GM21381 (cell line): ENCODE measurements at regions not wholly inside any gene's neighbourhood (a gene's known extent, or its start where the extent isn't known, plus 50 kb on each side); places are given as distances from the start of the nearest gene placed in this dataset.

Experiments used
- ATAC-seq: cut with Tn5 transposase; IDR thresholded peaks from one replicate; pipeline ENCODE4 v1.9.1; 2021; ENCODE audit warnings: mild to moderate bottlenecking, moderate library complexity; ENCODE audit not compliant: unreplicated experiment

DNA sequence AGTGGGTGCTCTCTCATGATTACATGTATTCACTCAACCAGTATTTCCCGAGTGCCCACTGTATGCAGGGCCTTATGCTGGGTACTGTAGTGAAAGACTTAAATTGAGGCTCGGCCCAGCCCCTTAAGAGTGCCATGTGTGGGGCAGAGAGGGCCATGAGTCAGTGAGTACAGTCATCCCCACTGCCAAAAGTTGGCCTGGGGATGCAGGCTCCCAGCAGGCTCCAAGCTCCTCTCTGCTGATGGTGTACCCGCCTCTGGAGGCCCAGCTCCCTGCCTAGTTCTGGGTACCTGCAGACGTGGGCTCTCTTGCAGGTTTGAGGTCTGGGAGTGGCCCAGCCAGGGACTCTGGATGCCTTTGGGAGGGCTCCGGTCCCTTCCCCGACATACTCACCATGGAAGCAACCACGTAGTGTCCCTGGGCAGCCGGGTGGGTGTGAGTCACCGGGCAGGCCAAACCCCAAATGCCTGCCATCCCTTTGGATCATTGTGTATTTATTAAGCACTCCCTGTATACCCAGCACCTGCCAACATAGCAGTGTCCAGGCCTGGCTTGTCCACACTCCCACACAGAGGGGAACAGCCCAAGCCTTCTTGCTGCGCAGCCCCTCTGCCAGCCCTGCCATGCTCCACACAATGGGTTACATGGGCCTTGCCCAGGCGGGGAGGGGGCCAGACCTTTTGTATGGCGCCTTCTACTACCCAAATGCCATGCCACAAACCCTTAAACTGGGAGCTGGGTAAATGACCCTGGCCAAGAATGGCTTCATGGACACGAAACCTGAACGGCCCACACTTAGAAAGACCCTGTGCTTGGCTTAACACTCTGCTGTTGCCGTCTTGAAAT lies 153.6 kb downstream of the VEGFA start:
- ATAC-seq, result no peak

DNA sequence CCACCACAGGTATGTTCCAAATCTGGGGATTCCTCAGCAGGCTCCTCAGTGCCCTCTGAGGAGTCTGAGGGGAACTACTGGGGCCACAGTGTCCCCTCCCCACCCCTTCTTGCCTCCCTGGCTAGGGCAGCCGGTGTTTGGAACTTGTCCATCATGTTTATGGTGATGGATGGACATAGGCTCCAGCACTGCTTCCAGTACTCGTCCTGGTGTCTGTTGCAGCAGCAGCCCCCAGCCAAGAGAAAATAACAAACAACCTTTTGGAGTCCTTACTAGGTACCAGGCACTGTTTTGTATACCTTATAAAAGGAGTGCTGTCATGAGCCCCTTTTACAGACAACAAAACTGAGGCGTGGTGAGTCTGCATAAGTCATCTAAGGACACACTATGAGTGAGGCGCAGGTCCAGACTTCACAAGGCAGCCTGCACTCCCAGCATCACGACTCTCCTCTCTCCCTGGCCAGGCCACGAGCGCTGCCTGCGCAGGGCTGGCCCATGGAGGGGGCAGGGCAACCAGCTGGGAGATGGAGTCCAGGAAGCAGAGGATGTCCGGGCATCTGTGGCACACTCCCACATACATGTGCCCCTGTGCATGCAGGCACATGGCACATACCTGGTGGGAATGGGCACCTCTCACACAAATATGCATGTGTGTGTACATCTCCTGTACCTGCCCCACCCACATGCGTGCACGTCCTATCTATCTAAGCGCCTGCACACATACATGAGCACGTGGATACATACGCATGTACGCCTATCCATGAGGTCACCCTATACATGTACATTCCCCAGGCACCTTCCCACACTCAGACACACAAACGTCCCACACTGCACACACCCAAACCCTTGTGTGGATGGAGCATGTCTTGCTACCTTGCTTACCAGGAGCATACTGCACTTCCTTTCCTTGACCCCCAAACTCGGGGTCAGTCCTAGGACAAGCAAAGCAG lies 152.7 kb downstream of the VEGFA start:
- ATAC-seq, result no peak

DNA sequence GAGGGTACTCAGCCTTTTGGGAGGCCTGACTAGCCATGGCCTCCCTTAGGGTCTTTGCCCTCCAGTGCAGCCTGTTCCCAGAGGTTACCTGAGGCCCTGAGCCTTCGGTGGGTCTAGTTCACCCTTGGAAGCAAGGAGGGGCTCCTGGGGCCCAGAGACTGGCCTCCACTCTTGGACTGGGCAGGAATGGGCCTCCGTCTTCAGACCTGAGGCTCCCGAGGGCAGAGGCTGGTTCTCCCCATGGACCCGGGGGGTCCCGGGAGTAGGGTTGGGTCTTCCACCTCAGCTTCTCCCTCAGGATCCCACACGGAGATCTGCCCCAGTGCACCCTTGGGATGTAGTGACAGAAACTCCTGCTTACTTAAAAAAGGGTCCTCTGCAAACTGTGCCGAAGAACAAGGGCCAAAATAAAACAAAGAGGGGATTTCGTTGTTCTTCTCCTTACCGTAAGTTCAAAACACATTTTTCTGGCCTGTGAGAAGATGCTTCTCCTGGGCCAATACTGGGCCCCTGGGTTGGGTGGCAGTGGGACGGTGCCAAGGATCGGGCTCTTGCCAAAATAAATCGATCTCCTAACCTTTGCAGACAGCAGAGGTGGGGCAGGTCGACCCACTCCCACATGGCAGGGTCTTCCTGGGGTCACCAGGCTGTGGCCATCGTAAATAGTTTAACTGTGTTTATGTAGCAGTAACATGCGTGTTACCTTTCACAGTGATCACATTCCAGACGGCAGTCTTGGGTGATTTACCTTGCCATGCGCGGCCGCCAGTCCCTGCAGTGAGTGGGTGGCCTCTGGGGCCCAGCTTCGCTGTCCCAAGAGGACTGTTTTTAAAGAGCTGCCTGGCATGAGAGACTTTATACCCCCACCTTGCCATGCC lies 151.8 kb downstream of the VEGFA start:
- ATAC-seq, result no peak

DNA sequence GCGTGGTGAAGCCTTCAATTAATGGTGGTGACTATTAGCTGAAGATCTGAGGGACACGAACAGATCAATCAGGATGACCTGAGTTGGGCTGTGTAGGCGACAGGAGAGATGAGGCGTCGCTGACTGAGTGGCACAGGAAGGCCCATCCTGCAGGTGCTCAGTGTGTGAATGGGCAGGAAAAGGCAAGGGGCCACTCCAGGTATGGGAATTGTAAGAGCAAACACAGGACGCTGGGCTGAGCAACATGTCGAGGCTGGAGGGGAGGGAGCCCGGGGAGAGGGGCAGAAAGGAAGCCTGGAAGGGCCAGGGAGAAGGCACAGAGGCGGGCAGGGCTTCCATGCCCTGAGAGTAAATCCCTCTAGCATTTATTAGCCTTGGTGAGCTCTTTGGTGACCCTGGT lies 151.0 kb downstream of the VEGFA start:
- no peak for ATAC-seq

DNA sequence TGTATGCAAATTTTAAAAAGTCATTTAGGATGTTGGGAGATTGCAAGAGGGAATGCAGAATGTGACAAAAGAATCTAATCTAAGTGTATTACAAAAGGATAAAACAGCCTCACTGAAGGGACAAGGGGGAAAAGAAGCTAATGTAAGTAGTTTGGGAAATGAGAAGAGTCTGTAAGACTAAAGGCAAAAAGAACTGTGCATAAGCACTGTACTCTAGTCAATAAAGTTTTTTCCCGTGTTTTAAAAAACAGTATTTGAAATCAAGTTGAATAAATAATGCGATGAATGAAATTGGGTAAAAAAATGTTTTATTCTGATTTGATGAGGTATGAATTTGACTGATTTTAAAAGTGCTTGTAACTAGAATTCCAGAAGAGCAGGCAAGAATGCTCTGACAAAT lies 149.8 kb downstream of the VEGFA start:
- ATAC-seq, result no peak

DNA sequence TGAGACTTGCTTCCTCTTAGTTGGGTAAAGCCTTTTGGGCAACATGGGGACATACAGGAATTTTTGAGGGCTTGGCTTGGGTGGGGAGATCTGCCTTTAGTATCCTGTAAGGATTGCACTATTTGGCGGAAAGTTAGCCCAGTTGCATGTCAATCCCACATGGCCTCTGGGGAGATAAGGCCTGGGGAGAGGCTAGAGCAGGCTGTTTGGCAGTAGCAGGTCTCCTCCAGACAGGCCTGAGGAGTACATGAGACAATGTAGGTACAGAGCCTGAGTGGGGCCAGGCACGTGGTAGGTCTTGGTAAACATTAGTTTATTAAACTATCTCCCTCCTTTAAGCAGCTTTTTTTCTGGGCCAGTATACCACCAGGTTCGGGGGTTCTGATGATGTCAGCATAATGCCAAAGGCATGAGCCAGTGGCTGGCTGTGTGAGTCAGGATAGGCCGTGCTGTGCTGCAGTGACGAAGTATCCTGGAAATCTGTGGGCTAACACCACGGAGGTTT lies 147.9 kb downstream of the VEGFA start:
- no peak for ATAC-seq

DNA sequence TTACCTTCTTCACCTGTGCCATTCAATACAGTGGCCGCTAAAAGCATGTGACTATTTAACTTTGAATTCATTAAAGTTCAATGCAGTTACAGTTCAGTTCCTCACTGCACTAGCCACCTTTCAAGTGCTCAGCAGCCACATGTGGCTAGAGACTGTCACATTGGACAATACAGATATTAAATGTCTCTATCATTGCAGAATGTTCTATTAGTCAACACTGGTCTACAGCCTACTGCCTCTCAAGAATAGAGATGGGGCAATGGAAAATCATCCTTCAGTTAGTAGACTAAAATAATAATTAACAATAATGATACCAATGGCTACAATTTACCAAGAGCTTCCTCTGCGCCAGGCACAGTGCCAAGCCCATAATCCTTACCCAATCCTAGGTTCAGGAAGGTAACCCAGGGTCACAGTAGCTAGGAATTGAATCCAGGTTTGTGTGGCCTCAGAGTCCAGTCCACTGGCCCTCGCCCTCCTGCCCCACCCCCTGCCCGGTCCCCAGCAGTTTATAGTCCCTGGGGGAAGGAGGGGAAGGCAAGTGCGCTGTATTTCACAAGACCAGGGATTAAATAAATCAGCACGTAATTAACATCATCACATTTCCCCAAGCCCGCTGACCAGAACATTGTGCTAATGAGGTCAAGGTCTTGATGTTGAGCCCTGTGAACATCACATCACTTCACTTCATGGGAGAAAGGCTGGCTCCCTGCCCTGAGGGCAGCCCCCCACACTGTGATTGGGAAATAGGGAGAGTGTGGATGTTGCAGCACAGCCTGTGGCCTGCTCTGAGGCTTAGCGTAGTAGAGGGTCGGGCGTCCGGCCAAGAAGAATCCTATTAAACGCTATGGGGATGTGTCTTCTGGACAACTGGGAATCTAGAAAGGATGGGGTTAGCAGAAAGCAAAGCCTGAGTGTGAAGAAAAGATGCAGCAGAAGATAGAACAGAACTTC lies 147.2 kb downstream of the VEGFA start:
- ATAC-seq, result no peak

DNA sequence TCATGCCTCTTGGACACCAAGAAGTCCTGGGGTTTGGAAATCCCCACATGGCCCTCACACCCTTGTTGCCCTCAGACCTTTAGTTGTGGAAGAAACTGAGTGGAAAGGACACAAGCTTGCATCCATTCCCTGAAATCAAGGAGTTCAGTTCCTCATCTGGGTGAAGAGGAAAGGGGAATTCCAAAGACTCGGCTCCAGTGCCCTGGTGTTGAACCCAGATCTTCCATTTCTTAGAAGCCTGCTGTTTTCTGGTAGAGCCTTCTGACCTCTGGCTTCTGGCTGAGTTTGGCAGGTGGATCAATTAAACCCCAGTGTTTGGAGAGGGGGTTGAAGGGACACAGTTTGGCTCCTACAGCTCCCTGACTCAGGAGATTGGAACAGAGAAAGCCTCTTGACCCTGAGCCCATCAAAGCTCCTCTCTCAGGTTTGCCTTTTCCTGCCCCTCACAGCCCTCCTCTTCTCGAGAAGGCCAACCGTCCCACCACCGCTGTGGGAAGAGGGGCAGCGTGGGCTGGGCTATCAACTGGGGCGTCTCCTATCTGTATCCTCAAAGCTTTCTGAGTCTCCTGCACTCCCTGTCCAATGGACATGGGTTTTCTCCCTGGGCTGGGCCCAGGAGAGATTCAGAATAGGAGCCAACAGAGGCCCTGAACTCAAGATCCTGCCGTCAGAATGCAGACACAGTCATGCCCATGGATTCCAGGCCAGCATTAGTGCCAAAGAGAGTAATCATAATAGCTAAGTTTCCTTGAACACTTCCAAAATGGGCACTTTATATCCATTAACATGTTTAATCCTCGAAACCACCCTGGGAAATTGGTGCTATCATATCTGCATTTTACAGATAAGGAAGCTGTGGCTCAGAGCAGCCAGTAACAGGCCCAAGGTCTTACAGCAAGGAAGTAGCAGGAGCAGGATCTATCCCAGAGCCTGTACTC lies 146.2 kb downstream of the VEGFA start:
- no peak for ATAC-seq

DNA sequence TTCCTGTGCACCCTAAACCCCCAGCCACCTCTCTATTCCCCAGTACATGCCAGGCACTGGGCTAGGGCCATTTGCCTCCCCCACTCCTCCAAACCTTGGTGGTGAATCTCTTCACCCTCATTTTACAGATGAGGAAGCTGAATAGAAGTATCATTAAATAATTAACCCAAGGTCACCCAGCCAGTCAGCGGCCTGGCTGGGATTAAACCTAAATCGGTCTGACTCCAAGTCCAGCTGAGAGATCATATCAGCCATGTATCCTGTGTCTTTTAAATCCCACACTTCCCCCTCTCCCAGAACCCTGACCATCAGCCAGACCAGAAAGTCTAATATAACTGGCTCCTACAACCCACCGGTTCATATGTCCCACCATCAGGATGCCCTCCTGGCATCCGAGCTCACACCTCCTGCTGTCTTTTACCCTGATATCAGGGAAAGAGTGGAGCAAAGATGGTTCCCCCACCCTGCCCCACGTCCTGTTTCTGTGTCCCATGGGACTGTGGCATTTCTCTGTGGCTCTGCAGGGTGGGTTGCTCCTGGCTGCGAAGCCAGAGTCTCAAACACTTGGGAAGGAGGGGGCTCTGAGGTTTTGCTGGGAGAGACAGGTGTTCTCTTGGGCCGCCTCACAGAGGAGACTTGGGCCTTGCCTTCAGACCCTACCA lies 145.3 kb downstream of the VEGFA start:
- ATAC-seq, result no peak

DNA sequence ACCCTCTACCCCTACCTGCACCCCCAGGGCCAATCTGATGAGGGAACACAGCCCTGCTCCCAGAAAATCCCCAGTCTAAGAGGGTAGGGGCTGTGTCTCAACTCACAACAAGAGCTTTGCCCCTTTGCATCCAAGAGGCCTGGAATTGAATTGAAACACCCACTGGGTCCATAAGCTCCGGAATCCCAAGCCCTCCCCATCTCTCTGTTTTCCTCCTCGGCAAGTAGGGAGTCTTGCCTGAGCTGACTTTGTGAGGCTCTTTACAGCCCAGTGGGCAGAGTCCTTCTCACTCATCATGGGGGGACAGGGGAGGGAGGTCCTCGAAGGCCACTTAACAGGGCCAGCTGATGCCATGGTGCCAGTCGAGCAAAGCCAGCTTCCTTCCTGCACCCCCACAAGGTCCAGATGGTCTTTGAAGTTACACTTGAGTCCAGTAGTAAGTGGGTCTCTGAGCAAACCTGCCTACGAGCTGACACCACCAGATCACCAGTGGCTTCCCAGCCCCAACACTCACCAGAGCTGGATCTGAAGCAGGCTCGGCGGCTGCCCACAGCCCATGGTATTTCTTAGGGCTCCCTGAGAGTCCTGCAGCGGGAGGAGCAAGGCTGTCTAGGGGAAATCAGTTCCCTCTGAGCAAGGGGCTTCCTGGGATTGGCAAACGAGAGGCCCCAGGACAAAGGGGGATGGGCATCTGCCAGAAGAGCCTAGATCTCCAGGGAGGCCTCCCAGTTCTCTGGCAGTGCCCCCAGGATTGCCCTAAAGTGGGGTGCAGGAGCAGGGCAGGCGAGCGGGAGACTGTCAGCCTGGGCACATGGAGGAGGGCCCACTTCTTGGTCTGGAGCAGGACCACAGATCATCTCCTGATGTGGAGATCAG lies 144.5 kb downstream of the VEGFA start:
- no peak for ATAC-seq

DNA sequence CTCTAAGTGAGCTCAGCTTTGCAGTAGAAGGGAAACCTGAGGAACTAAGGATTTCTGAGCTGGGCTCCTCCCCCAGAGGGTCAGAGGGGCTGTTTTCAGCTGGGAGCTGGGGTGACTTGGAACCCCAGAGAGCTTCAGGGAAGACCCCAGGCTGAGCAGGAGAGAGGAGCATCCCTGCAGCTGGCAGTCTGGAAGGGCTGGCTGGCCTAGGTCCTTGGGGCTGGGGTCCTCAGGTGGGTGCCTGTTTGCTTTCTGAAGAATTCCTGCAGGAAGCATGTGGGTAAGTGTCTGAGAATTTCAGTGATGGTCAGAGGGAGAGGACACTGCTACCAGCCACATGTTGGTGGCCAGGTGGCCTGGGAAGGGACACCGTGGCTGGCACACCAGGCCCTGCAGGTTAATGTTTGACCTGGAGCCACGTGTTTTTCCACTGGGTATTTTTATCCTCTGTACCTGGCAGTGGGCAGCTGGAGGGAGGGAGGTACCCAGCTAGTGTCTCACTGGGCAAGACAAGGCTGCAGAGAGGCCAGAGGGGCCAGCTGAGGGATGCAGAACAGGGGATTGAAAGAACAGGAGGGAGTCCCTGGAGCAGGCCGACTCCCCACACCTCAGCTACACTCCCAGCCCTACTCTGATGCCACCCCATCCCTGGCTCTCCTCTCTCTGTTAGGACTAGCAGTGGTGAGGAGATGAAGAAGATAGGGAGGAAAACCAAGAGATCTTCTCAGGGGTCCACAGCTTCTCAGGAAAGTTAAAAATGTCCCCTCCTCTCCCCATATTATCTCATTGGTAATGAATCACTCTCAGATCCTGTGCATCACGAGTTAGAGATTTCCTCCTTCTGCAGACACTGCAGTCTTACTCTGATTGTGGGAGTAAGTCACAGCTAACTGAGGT lies 143.6 kb downstream of the VEGFA start:
- ATAC-seq, result no peak

DNA sequence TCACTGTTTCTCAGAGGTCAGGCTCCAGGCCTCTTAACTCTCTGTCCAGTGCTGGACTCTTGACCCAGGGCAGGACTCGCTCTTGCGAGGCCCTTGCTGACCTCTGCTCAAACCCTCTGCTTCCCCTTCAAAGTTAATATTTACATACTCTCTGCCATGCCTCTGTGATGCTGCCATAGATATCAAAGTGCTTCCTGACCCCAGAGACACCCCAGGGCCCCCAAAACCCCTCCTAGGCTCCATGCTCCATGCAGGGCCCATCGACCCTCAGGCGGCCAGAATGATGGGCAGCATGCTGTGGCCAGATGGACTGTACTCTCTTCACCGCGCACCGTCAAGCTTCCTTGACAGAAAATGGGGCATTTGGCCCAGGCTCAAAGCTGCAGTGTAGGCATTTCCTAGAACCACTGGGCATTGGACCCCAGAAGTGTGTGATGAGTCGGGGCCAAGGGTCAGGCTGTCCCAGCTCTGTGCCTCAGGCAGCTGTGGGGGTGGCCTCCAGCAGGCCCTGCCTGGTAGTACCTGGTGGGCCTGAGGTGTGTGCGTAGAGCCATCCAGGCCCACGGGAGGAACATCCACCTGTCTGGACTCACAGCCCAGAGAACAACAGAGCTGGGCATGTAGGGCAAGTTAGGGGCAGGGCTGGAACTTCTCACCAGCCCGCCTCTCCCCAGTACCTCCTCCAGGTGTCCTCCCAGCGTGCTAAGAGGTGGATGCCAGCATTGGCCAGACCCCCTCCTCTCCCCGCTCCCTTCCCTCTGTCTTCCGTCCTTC lies 142.8 kb downstream of the VEGFA start:
- no peak for ATAC-seq

DNA sequence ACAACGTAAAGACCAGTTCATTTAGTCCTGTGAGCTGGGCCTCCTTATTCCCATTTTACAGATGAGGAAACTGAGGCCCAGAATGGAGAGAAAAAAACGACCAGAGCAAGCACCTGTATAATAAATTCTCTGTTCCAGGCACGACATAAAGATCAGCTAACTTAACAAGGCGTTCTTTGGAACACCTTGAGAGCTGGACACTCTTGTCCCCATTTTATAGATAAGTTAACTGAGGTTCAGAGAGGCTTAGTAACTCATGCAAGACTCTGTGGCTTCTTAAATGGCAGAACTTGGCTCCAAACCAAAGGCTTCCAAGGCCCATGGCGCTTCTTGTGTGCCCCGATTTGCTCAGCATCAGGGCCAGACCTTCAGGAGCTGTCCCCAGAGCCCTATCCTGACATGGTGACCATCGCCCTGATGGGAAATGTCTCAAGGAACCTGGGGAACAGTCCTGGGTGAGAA lies 142.1 kb downstream of the VEGFA start:
- no peak for ATAC-seq

DNA sequence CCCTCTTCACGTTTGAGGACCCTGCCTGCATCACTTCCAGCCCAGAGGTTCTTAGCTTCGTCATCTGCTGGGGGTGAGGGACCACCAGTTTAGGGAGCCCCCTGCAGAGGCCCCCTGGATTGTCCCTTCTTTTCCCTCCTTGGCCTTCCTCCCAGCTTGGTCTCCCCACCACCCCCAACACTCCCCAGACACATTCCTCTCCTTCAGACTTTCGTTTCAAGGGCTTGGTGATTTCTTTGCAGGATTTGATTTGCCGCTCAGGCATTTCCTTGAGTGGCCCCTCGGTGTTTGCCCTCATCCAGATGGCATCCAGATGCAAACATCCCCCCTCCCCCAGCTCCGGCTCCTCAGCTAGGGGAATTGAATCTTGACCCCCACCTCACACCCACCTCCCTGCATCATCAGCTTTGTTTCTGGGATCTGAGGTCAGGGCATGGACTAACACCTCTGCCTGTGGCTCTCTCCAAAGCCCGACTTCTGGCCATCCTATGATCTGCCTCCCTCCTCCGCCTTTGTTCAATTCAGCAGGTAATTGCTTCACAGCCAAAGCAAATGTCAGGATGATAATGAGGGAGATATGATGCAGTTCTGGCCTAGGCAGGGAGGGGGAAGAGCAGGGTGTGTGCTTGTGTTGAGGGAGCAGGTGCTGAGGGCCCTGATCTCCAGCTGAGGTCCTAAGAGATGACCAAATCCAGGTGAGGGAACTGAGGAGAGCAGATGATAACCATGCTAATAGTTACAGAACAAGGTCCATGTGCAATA lies 141.5 kb downstream of the VEGFA start:
- ATAC-seq, result no peak
